GM18909 (cell line): ENCODE measurements at regions not wholly inside any gene's neighbourhood (a gene's known extent, or its start where the extent isn't known, plus 50 kb on each side); places are given as distances from the start of the nearest gene placed in this dataset.
"Not testable (repeated sequence)": the region's sequence is repeated elsewhere in the genome, so short reads cannot be mapped to it uniquely, and the experiment has no call there.

Experiments
- ATAC-seq: cut with Tn5 transposase; IDR thresholded peaks from one replicate; pipeline ENCODE4 v1.9.1; 2021; ENCODE audit warnings: mild to moderate bottlenecking; ENCODE audit not compliant: unreplicated experiment, poor library complexity

DNA sequence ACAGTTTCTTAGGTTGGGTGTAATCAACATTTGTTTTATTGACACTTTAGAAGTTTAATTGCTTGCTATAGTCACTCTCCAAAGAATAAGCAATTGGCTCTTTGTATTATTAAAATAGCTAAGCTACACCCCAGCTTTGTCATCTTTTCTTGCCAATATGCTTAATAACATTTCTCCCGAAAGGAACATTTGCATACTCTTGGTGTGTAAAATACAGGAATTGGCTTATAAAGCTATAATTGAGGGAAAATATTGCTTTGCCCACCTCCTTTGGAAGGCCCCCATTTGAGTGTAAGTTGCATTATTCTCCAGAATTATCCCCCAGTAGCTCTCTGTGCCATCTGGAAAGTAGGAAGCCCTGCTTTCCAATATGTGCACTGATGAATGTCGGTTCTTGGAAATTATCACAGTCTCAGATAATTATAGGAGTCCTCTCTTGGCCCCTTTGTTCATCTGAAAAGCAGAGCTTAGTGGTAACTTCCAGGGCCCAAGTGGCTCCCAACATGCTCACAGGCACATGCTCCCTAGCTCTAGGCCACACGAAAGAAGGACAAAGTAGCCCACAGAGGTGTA lies 92.4 kb upstream of the B3GAT2 start:
- no peak for ATAC-seq

DNA sequence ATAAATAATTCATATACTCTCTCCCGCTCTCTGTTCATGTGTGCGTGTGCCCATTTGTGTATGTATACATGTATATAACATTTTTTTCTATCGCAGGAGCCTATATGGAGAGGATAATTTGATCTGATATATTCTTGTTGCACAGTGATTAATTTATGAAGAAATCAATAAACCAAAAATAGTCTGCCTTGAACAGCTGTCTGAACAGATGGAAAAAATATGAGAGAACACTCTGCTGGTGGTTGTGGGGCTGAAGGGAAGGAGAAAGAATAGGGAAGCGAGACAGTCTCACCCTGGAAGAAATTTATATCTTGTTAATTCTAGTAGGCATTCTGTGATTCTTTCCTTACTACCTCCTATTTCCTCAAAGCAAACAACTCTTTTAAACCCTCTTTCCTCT lies 96.6 kb upstream of the B3GAT2 start:
- no peak for ATAC-seq

DNA sequence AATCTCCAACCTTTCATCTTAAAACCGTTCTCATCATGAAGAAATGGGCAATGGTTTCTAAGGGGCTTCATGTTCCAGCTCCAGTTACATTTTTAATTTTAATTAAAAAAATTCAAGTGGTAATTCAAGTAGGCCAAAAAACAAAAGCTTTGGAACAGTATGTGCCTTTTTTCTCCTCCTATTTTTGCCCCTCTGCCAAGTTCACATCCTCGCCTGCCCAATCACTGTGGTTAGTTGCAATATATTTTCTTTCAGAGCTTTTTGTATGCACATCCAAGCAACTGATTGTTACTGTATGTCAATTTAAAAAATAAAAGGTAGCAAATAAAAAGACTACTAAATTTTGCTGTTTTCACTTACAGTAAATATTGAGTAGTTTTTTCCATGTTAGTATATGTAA lies 99.8 kb upstream of the B3GAT2 start:
- ATAC-seq = no peak

GRCh38 chr6:71066153-71066552 lies 109.3 kb upstream of the B3GAT2 start:
- ATAC-seq = no peak

DNA sequence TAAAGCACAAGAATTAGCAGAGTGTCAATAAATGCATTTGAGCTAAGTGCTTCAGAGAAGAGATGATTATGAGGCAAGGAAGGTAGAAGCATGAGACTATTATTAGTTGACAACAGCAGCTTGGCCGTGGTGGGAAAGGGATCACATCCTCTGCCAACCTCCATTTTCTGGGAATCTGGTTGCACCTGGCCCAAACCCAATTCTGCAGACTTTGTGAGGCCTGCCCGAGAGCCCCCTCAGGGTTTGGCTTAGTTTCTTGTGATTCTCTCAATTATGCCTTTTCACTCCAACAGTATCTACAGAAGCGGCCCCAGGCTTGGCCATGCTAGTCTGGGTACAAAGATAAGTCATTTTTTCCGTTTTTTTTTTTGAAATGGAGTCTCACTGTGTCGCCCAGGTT lies 111.0 kb upstream of the B3GAT2 start:
- ATAC-seq = no peak

GRCh38 chr6:71072508-71072907 lies 115.6 kb upstream of the B3GAT2 start:
- ATAC-seq = no peak

DNA sequence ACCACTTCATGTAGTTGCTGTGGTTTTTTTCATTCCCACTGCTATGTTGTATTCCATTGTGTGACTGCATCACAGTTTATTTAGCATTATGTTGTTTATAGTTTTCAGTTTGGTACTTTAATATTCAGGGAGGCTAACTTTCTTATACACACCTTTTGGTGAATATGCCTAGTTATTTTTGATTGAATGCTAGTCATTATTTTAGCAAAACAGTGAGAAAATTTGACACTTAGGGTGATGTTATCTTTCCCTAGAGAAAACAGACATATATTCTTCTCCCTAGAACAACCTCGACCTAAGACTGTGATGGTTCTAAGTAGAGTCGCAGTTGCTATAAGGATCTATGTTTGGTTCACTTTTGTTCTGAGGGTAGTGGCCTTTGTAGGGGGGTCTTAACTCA lies 120.8 kb upstream of the B3GAT2 start:
- ATAC-seq = no peak

- ATAC-seq = no peak
Observed at GRCh38 chr6:71079677-71080076, 122.8 kb upstream of the B3GAT2 start.

DNA sequence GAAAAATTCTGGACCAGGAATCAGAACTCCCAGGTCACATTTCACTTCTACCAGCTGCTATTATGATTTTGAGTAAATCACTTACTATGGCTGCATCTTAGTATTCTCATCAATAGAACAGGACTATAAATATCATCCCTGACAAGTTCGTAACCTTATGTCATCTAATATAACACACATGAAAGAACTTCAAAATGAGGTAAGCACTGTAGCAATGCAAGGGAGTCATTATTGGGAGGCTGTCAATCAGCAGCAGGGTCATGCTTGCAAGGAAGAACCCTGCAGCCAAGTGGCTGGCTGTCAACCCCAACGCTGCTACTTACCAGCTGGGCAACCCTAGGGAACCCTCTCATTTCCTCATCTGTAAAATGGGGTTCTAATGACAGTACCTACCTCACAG lies 123.3 kb upstream of the B3GAT2 start:
- ATAC-seq = no peak

DNA sequence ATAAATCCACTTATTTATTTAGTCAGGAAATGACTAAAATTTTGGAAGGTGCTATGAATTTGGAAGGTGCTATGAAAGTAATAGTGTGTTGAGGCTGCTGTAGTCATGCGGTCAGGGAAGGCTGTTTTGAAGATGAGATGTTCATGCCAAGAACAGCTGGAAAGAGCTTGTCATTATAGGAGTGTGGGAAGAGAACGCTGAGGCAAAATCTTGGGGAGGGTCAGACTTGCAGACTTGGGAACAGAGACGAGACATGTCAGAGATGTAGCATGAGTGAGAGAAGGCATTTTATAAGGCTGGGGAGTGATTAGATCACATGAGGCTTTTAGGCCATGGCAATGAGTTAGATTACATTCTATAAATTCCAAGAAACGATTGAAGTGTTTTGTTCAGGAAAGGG lies 124.0 kb upstream of the B3GAT2 start:
- no peak for ATAC-seq

GRCh38 chr6:71082033-71082650 lies 125.3 kb upstream of the B3GAT2 start:
- ATAC-seq = no peak

DNA sequence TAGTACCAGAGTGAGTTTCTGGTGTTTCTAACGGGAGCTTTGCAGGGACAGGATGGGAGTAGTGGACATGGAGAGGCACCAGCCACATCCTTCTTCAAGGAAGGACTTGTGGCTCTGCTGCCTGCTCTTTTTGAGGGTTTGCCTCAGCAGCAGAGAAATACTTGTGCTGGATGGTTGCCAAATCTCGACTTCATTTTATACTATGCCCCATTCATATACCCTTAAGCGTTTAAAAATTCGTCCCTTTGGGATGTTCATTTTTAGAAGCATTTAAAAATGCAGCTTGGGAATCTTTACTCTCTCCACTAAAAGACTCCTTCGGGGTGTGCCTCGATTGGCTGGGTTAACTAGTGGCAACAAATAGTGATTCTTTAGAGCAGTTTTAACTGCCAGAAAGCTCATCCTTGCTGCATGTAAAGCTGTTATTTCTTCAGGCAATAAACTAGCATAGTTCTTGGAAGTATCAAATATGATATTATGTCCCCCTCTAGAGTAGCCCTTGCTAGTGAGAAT lies 126.5 kb upstream of the B3GAT2 start:
- ATAC-seq = no peak

DNA sequence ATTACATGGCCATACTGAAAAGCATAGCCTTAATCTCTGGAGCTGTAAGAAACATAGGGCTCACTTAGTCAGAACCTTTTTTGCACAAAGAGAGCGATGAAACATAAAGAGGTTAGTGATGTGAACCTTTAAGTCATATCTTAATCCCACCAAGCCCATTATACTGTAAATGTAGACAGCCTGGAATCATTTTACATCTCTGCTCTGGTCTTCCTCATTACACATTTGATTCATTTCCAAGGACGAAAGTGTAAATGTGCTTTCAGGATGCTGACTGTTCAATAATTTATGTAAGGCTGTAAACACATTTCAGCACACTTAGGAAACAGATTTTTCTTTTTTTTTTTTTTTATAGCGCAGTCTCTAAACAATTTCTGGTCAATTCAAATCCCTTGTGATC lies 131.3 kb upstream of the B3GAT2 start:
- ATAC-seq = no peak

GRCh38 chr6:71090217-71090616 lies 133.4 kb upstream of the B3GAT2 start:
- no peak for ATAC-seq

GRCh38 chr6:71091167-71091566 lies 134.3 kb upstream of the B3GAT2 start:
- no peak for ATAC-seq

DNA sequence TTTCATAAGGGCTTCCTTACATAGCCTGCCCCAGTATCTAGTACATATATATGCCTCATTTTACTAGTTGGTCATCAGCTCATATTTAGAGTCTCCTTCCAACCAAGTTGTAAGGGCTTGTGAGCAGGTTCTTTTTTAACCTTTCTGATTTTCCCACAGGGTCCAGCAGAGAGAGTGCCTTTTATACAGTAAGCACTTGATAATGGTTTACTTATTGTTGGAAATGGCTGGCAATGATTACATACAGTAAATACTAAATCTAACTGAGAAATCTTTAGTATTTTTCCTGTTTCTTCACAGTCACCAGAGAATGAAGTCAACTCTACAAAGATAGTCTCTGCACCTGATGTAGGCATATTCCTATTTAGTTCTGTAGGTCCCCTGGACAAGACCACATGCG lies 135.1 kb upstream of the B3GAT2 start:
- no peak for ATAC-seq

- not testable (repeated sequence) for ATAC-seq
Observed at GRCh38 chr6:71097264-71097663, 140.4 kb upstream of the B3GAT2 start.

GRCh38 chr6:71099649-71100048 lies 142.8 kb upstream of the B3GAT2 start:
- ATAC-seq = no peak

GRCh38 chr6:71103130-71103529 lies 146.3 kb upstream of the B3GAT2 start:
- ATAC-seq = no peak

GRCh38 chr6:71103641-71104040 lies 146.8 kb upstream of the B3GAT2 start:
- no peak for ATAC-seq

DNA sequence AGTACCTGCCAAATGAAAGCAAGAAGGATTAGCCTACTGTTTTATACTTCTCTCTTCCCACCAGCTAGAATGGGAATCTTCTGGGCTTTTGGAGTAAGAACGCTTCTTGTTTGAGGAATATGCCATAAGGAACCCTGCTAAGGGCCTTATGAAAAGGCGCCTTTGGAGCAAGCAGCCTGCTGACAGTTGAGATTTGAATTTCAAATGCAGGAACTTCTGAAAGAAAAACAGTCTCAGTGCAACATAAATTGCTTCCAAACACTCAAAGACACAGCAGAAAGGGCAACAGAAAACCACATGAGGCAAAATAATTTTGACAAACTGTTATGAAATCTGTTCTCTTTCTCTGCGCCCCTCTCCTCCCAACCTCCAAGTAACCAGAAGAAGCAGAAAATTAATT lies 149.4 kb upstream of the B3GAT2 start:
- ATAC-seq = no peak

DNA sequence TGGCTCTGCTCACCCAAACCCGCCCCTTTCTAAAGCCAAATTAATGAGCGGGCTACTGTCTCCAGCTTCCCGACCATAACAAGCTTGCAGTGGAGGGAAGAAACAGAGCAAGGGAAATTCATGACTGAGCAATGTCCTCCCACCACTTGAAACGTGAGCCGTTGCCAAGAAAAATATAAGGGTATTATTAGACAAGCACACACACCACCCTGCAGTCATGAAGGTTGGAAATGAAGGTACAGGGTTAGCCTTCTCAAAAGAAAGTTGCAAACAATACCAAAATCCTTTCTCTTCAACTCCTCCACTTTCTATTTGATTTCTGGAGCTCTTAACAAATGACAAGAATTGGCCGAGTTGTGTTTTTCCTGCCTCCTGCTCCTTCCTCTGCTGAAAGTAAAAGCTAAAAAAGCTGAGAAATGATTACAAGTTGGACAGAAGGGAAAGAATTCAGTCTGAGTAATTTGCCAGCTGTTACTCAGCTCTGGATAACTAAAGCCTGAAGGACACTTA lies 151.1 kb upstream of the B3GAT2 start:
- no peak for ATAC-seq
